MV-4-11 (cell line): ENCODE measurements at regions not wholly inside any gene's neighbourhood (a gene's known extent, or its start where the extent isn't known, plus 50 kb on each side); places are given as distances from the start of the nearest gene placed in this dataset.

Experiments used
- DNase-seq: peaks from one replicate; lab custom pipeline; 2025; lab: John Stamatoyannopoulos, UW

DNA sequence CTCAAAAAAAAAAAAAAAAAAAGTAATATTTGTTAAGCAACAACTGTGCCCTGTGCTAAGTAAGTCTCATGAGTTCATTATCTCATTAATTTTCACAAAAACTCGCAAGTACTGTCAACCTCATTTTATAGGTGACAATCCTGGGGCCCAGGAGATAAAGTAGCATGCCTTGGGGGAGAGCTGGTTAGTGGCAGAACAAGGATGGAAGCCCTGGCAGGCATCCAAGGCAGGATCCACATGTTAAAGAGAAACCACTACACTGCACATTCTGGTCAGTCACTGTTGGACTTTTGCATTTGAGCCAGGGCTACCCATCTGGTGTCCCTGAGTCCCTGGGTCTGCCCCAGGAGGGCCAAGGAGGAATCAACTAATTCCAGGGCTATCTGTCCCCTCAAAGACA, 54.6 kb downstream of the ZFP36L2 start:
- DNase-seq: no peak

DNA sequence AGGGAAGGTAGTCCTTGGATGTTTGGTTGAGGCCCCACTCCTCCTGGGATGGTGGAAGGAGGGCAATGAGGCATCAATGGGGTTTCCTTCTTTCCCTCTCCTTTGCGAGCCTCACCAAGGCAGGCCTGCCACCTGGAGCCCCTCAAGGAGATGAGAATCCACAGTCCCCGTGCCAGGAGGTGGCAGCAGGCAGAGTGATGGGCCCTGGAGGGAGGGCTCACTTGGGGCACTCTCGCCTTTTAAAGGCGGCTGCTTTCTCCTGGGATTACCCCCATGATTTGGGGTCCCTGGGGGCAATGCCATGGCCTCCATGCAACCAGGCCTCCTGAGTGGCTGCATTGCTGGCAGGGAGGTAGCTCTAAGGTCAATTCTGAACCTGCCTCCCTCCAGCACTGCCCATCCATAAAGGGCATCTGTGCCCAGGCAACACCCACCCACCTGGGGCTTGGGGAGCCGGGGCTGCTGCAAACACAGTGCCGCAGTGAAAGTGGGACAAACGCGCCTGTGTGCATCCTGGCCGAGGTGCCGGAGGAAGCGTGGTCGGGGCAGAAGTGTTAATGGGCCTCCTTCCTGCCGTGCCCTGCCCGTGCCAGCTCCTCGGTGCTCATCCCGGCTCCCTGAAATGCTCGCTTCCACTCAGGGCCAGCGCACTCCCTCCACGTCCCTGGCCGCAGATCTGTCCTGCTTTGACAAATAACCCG, 55.9 kb downstream of the ZFP36L2 start:
- DNase-seq: no peak

DNA sequence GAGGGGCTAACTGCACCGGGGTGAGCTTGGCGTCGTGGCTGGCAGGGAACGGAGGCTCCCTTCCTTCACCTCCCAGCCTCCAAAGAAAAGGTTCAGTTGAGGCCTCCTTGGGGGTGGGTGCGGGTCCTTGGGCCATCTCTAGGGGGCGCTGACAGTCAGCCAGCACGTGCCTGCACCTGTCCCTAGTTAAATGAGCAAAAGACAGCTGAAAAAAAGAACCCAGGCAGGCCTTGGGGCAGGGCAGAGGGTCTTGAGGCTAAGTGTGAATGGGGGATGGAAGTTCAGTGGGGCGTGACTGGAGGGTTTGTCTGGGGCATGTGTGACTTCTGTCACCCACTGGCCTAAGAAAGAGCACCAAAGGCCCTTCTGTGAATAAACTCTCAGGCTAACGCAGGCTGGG, 56.4 kb downstream of the ZFP36L2 start:
- DNase-seq: peak; percentile 43

DNA sequence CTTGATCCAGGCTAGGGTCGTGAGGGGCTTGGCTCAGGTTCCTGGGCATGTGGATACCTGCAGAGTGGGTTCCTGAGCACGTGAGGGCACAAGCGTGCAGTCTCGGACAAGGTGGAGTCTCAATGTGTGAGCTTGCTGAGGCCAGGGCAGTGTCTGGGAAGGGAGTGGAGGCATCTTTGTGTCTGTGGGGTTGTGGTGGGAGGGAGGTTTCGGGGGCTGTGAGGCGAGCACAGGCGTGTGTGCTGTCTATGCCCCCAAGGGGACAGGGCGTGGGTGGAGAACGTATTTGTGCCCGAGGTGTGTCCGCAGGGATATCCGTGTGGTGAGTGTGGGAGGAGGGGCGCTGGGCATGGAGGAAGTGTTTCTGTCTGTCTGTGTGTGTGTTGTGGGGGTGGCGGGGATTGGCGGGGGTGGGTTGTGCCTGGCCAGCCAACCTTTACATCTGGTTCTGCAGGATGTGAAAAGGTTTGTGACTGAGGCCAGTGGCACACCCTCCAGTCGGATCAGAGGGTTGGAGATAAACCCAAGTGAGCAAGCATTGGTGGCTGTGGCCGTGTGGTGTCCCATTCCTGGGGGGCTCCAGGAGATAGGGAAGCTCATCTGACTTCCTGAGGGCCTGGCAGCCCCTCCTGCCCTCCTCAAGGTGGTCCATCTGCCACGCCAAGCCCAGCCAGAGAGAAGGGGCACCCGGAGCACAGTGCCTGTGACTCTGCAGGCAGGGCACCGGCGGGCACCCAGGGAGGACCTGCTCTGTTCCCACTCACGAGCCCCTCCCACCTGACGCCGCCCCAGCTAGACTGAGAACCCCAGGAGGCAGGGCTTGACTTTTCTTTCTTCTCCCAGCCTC, 57.1 kb downstream of the ZFP36L2 start:
- peak; percentile 72 for DNase-seq

DNA sequence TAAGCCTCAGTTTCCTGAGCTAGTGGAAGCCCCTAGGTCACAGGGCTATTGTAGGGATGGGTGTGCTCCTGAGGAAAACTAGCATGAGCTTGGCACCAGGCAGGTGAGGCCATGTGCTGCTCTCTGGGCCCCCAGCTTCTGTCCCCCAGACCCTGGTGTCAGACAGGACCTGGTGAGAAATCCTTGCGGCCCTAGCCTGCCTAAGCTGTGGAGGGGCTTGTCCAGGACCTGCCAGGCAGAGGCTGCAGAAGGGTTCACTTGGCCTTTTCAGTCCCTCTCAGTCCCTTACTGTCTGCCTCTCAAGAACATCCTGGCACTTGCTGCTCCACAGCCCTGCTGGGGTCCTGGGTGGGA, 58.4 kb downstream of the ZFP36L2 start:
- DNase-seq: no peak

DNA sequence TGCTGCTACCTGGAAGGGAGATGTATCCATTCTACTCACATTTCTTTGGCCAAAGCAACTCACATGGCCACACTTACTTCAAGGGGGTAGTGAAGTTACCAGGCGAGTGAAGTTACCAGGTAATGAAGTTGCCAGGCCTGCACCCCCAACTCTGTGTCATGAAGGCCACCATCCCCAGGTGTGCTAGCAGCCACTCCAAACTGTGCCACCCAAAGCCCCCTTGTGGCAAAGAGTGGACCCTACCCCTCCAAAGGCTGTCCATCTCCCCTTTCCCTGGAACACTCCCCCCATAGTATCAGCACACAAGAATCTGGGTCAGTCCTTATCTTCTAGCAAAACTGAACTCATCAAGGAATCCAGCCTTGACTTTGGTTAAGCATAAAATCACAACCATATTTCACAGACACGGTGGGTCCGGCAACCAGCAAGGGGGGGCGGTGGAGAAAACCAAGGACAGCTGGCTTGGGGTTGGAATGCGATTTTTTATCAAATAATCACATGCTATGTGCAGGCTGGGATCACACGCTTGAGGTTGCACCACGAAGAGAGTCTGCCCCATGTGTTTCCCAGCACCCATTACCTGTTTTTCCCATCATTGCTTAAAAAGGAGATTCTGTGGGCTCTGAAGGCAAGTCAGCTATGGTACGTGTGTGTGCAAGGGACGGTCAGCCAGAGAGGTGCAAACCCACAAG, 60.9 kb downstream of the ZFP36L2 start:
- DNase-seq: no peak

DNA sequence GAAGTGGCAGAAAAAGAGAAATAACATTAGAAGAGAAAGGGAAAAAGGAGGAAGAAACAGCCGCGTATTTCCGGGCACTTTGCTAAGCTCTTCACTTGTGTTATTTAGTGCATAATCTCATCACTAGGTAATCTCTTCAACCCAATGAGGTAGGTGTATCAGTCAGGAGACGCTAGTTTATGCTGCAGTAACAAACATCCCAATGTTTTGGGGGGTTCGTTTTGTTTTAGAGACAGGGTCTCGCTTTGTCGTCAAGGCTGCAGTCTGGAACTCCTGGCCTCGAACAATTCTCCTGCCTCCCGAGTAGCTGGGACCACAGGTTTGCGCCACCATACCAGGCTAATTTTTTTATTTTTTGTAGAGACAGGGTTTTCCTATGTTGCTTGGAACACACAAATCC, 61.7 kb downstream of the ZFP36L2 start:
- no peak for DNase-seq

DNA sequence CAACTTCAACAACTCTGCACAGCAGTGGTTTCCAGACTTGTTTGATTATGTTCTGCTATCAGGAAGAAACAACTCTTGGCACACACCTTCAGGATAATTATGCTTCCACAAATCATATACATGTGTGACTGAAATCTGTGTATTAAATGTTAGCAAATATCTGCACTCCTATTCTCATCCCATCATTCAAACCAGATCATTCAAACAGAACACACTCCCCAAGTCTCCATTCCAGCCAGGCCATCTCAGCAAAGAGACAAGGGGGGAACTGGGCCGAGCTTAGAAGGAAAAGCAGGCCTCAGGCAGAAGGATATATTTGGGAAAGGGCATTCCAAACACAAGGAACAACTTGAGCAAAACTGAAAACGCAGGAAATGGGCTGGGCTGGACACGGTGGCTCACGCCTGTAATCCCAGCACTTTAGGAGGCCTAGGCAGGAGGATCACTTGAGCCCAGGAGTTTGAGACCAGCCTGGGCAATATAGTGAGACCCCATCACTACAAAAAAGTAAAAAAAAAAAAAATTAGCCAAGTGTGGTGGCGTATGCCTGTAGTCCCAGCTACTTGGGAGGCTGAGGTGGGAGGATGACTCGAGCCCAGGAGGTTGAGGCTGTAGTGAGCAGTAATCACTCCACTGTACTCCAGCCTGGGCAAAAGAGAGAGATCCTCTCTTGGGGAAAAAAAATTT, 62.7 kb downstream of the ZFP36L2 start:
- no peak for DNase-seq

DNA sequence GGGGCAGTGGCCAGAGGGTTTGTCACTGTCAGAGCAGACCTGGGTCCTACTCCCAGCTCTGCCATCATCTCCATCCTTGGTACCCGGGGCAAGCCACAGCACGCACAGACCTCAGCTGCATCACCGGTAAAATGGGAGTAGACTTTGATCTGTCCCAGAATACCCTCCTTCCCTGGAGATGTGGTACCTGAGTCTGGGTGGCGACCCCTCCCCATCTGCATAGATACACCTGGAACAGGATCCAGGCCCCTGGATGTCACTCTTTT, 64.0 kb downstream of the ZFP36L2 start:
- no peak for DNase-seq

DNA sequence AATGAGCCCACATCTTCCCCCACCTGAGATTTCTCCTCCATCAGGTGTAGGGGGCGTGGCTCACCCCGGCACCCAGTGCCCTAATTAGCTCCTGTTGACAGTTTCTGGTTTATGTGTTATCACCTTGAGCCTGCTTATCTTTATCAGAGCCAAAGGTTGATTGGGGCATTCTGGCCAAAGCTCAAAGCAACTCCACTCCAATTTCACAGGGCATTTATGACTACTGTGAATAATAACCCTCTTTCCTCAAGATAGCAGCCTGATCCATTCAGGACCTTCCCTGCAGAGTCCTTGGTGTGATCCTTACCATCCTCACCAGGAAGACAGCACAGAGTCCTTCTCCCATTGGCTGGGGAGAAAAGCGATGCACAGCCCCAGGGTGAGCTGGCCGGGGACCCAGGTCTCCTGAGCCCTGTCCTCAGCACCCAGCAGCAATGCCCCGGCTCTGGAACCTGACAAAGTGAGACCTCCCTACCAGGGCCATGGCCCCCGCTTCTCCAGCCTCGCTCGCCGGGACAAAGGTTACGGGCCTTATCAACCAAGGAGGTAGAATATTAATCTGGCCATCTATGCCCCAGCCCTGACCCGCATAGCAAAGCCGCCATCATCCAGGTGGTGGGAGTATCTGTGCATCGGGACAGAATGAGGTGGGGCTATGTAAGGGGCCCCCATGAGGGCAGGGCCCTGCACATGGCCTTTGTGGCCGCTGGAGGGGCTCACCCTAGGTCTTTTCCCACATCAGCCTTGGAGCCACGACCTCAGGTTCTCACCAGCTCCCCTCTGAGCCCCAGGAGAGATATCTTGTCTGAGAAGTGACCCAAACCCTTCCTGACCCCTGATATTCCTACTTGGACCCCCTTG, 64.5 kb downstream of the ZFP36L2 start:
- DNase-seq: no peak

DNA sequence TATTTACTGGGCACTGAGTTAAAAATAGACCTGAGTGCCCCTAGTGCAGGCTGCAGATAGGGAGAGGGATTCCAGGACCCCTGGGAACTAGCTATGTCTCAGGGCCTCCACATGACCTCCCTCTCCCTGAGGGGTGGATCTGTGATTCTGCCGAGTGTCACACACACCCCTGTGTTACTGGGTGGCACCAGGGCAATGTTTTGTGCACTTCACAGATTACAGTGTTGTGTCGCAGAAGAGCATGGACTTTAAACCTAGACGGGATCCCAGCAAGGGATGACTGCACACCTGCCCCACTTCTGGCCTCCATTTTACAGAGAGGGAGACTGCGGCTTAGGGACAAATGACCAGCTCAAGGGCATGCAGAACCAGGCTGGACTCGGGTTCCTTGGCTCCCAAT, 65.6 kb downstream of the ZFP36L2 start:
- DNase-seq: no peak

DNA sequence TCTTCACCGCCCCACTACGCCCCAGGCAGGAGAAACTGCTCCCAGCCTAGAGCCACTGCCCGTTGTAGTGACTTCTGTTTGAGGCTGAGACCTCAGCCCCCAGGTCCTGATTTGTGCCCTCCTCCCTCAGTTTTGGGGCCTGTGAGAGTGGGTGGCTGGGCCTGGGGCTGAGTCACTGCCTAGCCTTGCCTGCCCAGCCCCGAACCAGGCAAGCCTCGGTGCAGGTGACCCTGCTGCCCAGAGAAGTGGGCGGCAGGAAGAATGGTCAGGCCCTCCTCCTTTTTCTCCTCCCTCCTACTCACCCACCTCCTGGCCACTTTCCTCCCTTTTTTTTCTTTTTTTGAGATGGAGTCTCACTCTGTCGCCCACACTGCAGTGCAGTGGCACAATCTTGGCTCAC, 66.6 kb downstream of the ZFP36L2 start:
- no peak for DNase-seq

DNA sequence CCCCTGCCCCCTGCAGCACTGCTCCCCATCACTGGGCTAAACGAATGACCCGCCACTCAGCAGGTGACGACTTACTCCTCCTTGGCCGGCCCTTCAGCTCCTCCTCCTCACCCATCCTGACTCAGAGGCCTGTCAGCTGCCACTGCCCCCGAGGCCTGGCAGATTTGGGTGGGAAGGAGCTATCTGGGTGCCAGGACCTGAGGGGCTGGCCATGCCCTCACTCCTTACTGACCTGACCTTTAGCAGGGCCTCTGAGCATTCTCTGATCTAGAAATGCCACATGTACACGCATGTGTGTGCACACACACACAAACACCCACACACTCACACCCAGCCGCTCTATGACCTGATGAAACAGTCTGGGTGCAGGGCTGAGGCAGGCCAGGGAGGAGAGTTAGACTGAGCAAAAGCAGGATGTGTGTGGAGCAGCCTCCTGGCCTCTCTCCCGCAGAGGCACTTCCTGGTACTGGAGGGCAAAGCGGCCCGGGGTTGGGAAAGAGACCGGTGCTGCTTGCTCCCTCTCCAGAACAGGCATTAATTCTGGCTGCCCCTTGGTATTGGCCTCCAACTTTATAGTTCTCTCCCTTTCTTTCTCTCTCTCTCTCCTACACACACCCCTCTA, 68.0 kb downstream of the ZFP36L2 start:
- peak; percentile 94 for DNase-seq

DNA sequence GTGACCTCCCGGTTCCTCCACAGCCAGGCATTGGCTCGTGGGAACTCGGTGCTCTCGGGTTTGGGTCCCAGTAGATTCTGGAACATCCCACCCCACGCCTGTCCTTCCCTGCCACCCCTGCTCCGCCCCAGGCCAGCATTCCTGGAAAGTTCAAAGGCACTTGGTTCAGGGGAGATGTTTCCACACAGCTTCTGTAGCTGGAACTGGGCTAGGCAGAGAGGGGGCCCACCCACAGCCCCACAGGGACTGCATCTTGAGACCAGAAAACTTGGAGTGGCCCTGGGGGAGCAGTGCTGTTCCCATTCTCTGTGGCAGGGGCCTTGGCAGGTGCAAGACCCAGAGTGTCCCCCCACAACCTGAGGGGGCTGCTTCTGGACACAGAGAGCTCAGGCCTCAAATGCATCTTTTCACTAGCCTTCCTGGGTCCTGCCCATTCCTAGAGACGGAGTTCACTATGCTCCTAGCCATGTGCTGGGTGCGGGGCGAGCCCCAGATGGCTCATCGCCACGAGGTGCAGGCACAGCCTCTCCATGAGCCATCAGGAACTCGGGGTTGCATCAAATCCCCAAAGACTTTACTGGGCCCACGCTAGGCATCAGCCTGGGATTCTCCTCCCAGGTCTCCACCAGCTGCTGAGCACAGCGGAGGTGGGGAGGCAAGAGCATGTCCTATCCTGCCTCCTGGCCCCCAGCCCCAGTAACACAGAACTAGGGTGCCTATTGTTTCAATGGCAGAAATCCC, 68.7 kb downstream of the ZFP36L2 start:
- DNase-seq: no peak

DNA sequence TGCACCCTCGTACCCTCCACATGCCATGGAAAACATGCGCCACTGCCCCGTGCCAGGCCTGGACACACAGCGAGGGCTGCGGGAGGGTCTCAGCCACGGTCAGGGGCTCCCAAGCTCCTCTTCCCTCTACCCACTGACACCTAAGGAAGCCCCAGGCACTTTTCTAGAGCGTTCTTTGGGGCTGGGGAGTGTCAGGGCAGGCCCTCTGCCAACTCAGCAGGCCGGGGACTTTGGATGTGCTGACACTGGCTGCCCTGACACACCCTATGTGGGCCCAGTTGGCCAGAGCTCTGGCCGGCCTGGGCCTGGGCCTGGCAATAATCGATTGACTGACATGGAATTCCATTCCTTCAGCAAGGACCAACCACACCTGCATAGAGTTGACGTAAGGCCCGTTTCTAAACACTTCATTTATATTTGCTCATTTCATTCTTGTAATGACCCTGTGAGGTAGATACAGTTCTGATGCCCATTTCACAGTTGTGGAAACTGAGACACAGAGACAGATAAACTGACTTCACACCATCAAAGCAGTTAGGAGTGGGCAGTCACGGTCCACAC, 70.5 kb downstream of the ZFP36L2 start:
- DNase-seq: no peak

DNA sequence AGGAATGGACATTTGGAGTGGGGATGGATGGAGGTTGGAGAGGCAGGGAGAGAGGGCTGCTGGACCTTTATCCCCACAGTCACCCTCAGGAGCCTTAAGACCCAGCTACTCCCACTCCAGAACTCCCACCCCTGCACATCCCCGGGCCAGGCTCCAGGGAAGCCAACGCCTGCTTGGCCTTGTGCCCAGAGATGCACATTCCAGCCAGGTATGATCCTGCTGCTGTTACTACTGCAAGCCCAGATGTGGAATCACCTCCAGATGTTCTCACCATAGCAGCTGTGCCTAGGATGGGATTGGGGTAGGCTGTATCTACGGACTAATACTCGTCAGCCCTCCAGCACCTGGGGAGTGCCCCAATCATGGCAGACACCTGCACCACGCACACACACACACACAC, 71.7 kb downstream of the ZFP36L2 start:
- no peak for DNase-seq

DNA sequence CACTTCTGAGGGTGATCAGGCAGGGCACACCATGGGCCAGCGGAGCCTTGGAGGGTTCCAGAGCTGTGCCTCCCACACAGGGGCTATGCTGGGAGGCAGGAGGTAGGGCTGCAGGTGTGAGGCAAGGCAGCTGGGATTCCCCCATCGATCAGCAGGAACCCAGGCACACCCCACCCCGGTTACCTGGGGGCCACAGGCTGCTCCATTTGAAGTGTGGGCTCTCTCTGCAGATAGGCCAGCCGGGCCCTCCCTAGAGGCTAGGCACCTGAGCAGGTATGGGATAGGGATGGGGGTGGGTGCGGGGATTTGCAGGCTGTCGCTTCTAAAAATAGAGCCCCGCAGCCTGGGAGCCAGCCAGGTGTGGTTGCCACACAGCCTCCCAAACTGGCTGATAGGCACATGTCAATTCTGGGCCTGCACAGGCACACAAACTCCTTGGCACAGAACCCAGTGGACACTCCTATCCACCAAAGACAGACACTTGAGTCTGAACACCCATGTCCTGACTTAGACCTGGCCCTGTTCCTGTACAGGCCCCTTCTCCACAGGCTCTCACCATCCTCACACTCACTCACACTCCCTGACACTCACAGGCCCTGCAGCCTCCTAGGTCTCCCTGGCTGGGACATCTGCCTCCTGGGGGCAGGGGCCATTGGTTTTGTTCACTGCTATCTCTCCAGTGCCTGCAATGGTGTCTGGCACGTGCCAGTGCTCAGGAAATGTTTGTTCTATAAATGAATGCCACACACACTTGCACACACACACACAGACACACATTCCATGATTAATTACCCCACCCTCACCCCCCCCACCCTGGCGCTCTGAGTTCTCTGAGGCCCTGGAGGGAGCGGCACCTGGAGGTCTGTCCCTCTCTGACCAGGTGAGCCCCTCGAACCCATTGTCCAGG, 73.4 kb downstream of the ZFP36L2 start:
- DNase-seq: no peak

DNA sequence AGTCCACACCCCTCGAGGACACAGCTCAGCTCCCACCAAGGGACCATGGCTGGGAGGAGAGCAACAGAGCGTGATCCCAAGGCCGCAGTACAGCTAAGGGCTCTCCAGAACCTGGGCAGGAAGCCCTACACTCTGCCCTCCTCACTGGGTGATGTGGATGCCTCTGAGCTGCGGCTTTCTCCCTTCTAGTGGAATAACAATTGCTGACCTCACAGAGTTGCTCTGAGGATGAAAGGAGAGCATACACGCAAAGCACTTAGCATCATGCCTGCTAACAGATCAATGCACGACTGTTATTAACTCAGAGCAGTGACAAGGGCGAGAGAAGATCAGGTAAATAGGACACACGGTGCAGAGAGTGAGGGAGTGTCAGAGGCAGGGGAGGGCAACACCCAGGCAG, 74.2 kb downstream of the ZFP36L2 start:
- no peak for DNase-seq

DNA sequence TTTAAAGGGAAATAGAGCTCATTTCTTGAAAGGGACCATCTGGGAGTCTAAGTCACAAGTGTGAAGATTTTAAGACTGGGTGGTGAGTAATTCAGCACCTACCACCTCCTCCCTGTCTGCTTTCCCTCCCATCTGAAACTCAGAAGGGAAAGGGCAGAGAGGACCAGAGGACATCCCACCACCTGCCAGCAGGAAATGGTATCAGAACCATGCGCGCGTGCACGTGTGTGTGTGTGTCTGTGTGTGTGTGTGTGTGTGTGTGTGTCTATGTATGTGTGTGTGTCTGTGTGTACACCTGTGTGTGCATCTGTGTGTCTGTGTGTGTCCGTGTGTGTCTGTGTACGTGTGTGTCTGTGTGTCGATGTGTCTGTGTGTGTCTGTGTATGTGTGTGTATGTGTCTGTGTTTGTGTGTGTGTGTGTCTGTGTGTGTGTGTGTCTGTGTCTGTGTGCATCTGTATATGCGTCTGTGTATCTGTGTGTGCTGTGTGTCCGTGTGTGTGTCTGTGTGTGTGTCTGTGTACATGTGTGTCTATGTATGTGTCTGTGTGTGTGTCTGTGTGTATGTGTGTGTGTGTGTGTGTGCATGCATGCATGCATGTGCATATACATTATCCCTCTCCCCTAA, 76.8 kb downstream of the ZFP36L2 start:
- no peak for DNase-seq
